Liver (tissue), 7 donors: ENCODE measurements at regions not wholly inside any gene's neighbourhood (a gene's known extent, or its start where the extent isn't known, plus 50 kb on each side); places are given as distances from the start of the nearest gene placed in this dataset.

Experiments
- DNase-seq: peaks from one replicate; pipeline ENCODE4 v3.0.0-alpha.2; 2017; ENCODE audit warnings: low spot score
- H3K27ac ChIP-seq, 2 donors: one replicate each; pipeline ENCODE4 v1.7.0; 2013; ENCODE audit warnings: inconsistent platforms in 2 of 2, low read length in 2 of 2, control low read depth in 1 of 2, low read depth in 1 of 2, mild to moderate bottlenecking in 1 of 2
- H3K27me3 ChIP-seq, 4 donors: one replicate each; pipeline versions ENCODE4 v1.6.1 to v1.7.0; 2013; ENCODE audit warnings: low read length in 3 of 4, inconsistent platforms in 1 of 4, mild to moderate bottlenecking in 1 of 4, moderate library complexity in 1 of 4; ENCODE audit not compliant: control insufficient read depth in 4 of 4, insufficient read depth in 4 of 4
- H3K36me3 ChIP-seq, 4 donors: one replicate each; pipeline versions ENCODE4 v1.6.1 to v1.7.0; 2013; ENCODE audit warnings: low read length in 3 of 4, mild to moderate bottlenecking in 3 of 4, low read depth in 1 of 4, moderate library complexity in 1 of 4; ENCODE audit not compliant: control insufficient read depth in 4 of 4, insufficient read depth in 3 of 4
- H3K4me1 ChIP-seq, 4 donors: one replicate each; pipeline versions ENCODE4 v1.6.1 to v1.7.0; 2013; ENCODE audit warnings: low read length in 3 of 4, mild to moderate bottlenecking in 3 of 4, moderate library complexity in 1 of 4; ENCODE audit not compliant: control insufficient read depth in 4 of 4, insufficient read depth in 4 of 4
- H3K4me3 ChIP-seq, 3 donors: one replicate each; pipeline versions ENCODE4 v1.6.1 to v1.7.0; 2013; ENCODE audit warnings: low read length in 3 of 3, control low read depth in 1 of 3, low read depth in 1 of 3, mild to moderate bottlenecking in 1 of 3
- H3K9ac ChIP-seq, 2 donors: one replicate each; pipeline ENCODE4 v1.7.0; 2013; ENCODE audit warnings: low read length in 2 of 2, mild to moderate bottlenecking in 2 of 2, moderate library complexity in 2 of 2, control low read depth in 1 of 2, low read depth in 1 of 2
- H3K9me3 ChIP-seq, 4 donors: one replicate each; pipeline versions ENCODE4 v1.6.1 to v1.7.0; 2013; ENCODE audit warnings: low read length in 3 of 4; ENCODE audit not compliant: control insufficient read depth in 4 of 4
- ATF3 ChIP-seq: IDR thresholded peaks from 2 replicates; pipeline ENCODE4 v1.6.1; 2016; ENCODE audit warnings: antibody characterized with exemption
- EGR1 ChIP-seq, 2 donors: IDR thresholded peaks; 2 replicates each; pipeline ENCODE4 v1.6.1; 2016 to 2018; ENCODE audit warnings: antibody characterized with exemption in 2 of 2, low read depth in 2 of 2
- FOXA1 ChIP-seq: IDR thresholded peaks from 2 replicates; pipeline ENCODE4 v1.6.1; 2016; ENCODE audit warnings: antibody characterized with exemption
- FOXA2 ChIP-seq: IDR thresholded peaks from 2 replicates; pipeline ENCODE4 v1.6.1; 2016; ENCODE audit warnings: antibody characterized with exemption
- GABPA ChIP-seq, 2 donors: IDR thresholded peaks in 1 of 2; conservative IDR thresholded peaks in 1 of 2; 2 replicates each; pipeline ENCODE4 v1.6.1; 2016; ENCODE audit warnings: antibody characterized with exemption in 2 of 2, mild to moderate bottlenecking in 1 of 2, moderate library complexity in 1 of 2
- HNF4A ChIP-seq, 2 donors: conservative IDR thresholded peaks; 2 replicates each; pipeline ENCODE4 v1.6.1; 2016; ENCODE audit warnings: antibody characterized with exemption in 2 of 2, mild to moderate bottlenecking in 2 of 2
- HNF4G ChIP-seq: IDR thresholded peaks from 2 replicates; pipeline ENCODE4 v1.6.1; 2016; ENCODE audit warnings: antibody characterized with exemption
- JUND ChIP-seq, 2 donors: IDR thresholded peaks; 2 replicates each; pipeline ENCODE4 v1.6.1; 2016; ENCODE audit warnings: antibody characterized with exemption in 2 of 2
- NR2F2 ChIP-seq: IDR thresholded peaks from 2 replicates; pipeline ENCODE4 v1.6.1; 2016; ENCODE audit warnings: antibody characterized with exemption
- RAD21 ChIP-seq, 2 donors: IDR thresholded peaks; 2 replicates each; pipeline ENCODE4 v1.6.1; 2016; ENCODE audit warnings: antibody characterized with exemption in 2 of 2, mild to moderate bottlenecking in 2 of 2
- RXRA ChIP-seq, 2 donors: IDR thresholded peaks; 2 replicates each; pipeline ENCODE4 v1.6.1; 2017 to 2018; ENCODE audit warnings: antibody characterized with exemption in 2 of 2, mild to moderate bottlenecking in 1 of 2
- SP1 ChIP-seq: IDR thresholded peaks from 2 replicates; pipeline ENCODE4 v1.6.1; 2018; ENCODE audit warnings: antibody characterized with exemption, mild to moderate bottlenecking
- TAF1 ChIP-seq: conservative IDR thresholded peaks from 2 replicates; pipeline ENCODE4 v1.6.1; 2016; ENCODE audit warnings: antibody characterized with exemption, mild to moderate bottlenecking
- YY1 ChIP-seq: IDR thresholded peaks from 2 replicates; pipeline ENCODE4 v1.6.1; 2016; ENCODE audit warnings: antibody characterized with exemption, mild to moderate bottlenecking
- WGBS: extraction: QIAGEN DNeasy Blood & Tissue Kit; methylation state at CpG from one replicate; pipeline ENCODE4 v1.1.7; 2013; 5-methylcytosine and 5-hydroxymethylcytosine counted together
- TF ChIP-seq, protein P1 (sequence below): IDR thresholded peaks from 2 replicates; pipeline ENCODE4 v1.6.1; 2016; ENCODE audit warnings: antibody characterized with exemption
- TF ChIP-seq, protein P2 (sequence below): IDR thresholded peaks from 2 replicates; pipeline ENCODE4 v1.6.1; 2016; ENCODE audit warnings: antibody characterized with exemption
- donor health status: healthy.
- donor health status: healthy.
- donor health status: healthy.
- donor health status: healthy.

DNA sequence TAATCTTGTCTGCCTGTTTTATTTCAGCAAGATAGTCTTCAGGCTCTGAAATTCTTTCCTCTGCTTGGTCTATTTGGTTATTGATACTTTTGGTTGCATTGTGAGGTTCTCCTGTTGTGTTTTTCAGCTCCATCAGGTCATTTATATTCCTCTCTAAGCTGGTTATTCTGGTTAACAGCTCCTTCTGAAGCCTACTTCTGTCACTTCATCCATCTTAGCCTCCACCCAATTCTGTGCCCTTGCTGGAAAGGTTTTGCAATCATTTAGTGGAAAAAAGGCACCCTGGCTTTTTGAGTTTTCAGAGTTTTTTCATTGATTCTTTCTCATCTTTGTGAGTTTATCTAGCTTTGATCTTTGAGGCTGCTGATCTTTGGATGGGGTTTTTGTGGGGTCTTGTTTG, 647.7 kb downstream of the SPRY1 start:
- peaks cover 0 to 3% (median 0%) of the 10 kb centered on the region in 4 donors for H3K27me3 ChIP-seq
- H3K4me1 ChIP-seq: no peaks in the 10 kb centered on the region
- TF ChIP-seq, protein P1, sequence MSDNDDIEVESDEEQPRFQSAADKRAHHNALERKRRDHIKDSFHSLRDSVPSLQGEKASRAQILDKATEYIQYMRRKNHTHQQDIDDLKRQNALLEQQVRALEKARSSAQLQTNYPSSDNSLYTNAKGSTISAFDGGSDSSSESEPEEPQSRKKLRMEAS: no peak
- no peak for TF ChIP-seq NR2F2
- no peak for TF ChIP-seq TAF1
- TF ChIP-seq JUND (IDR thresholded peaks at IDR 0.05): no peak
- no peak for TF ChIP-seq FOXA1
- no peak for TF ChIP-seq RAD21 (IDR thresholded peaks at IDR 0.05)
- no peak for TF ChIP-seq ATF3
- no peak for TF ChIP-seq GABPA (IDR thresholded peaks at IDR 0.05 in 1 of 2, conservative IDR thresholded peaks at IDR 0.05 in 1 of 2)
- TF ChIP-seq FOXA2: no peak
- no peak for TF ChIP-seq SP1
- TF ChIP-seq, protein P2, sequence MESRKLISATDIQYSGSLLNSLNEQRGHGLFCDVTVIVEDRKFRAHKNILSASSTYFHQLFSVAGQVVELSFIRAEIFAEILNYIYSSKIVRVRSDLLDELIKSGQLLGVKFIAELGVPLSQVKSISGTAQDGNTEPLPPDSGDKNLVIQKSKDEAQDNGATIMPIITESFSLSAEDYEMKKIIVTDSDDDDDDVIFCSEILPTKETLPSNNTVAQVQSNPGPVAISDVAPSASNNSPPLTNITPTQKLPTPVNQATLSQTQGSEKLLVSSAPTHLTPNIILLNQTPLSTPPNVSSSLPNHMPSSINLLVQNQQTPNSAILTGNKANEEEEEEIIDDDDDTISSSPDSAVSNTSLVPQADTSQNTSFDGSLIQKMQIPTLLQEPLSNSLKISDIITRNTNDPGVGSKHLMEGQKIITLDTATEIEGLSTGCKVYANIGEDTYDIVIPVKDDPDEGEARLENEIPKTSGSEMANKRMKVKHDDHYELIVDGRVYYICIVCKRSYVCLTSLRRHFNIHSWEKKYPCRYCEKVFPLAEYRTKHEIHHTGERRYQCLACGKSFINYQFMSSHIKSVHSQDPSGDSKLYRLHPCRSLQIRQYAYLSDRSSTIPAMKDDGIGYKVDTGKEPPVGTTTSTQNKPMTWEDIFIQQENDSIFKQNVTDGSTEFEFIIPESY: no peak
- H3K27ac ChIP-seq: no peak overlapping the region
- H3K36me3 ChIP-seq: no peaks in the 10 kb centered on the region
- H3K9ac ChIP-seq: no peak overlapping the region
- H3K4me3 ChIP-seq: no peak overlapping the region
- H3K9me3 ChIP-seq: no peaks in the 10 kb centered on the region
- DNase-seq: no peak

DNA sequence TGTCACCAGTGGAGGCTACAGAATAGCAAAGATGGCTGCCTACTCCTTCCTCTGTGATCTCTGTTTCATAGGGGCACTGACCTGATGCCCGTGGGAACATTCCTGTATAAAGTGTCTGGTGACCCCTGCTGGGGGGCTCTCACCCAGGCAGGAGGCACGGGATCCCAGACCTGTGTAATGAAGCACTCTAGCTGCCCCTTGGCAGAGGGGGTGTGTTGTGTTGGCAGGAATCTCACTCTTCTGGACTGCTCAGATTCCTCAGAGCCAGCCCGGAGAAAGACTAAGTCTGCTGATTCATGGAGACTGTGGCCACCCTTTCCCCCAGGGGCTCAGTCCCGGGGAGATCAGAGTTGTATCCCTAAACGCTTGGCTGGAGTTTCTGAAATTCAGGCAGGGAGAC, 648.3 kb downstream of the SPRY1 start:
- H3K4me1 ChIP-seq: no peaks in the 10 kb centered on the region
- H3K9ac ChIP-seq: no peak overlapping the region
- no peak for DNase-seq
- no peak overlapping the region for H3K27ac ChIP-seq
- H3K36me3 ChIP-seq: no peaks in the 10 kb centered on the region
- no peak overlapping the region for H3K4me3 ChIP-seq
- peaks cover 0 to 3% (median 0%) of the 10 kb centered on the region in 4 donors for H3K27me3 ChIP-seq
- TF ChIP-seq JUND (IDR thresholded peaks at IDR 0.05) (no peak), YY1 (no peak), EGR1 (IDR thresholded peaks at IDR 0.05; ENCODE audit: low read depth in 2 of 2) (no peak), RAD21 (IDR thresholded peaks at IDR 0.05) (no peak), FOXA2 (no peak), HNF4G (no peak), HNF4A (conservative IDR thresholded peaks at IDR 0.05) (no peak), FOXA1 (no peak), RXRA (IDR thresholded peaks at IDR 0.05) (no peak), GABPA (IDR thresholded peaks at IDR 0.05 in 1 of 2, conservative IDR thresholded peaks at IDR 0.05 in 1 of 2) (no peak), TAF1 (no peak)
- TF ChIP-seq, protein P2: no peak
- 80% methylated on average over 5 of the region's 5 CpGs for WGBS
- H3K9me3 ChIP-seq: no peaks in the 10 kb centered on the region
